HFF-Myc (cell line): ENCODE measurements at regions not wholly inside any gene's neighbourhood (a gene's known extent, or its start where the extent isn't known, plus 50 kb on each side); places are given as distances from the start of the nearest gene placed in this dataset.

Experiments used
- DNase-seq: peaks from one replicate; pipeline ENCODE4 v3.0.0-alpha.2; 2011; ENCODE audit warnings: low read depth; ENCODE audit errors: extremely low read depth
- H3K4me3 ChIP-seq: replicated peaks from 2 replicates; pipeline ENCODE4 v1.5.1; 2011; ENCODE audit warnings: low read depth, mild to moderate bottlenecking, control low read depth, low read length
- CTCF ChIP-seq: IDR thresholded peaks from 2 replicates; pipeline ENCODE4 v1.5.1; 2012; ENCODE audit warnings: mild to moderate bottlenecking, low read depth, low read length, control low read depth; ENCODE audit errors: missing control alignments

- H3K4me3 ChIP-seq: no peak overlapping the region
- no peak for DNase-seq
- no peak for TF ChIP-seq CTCF
Measured at GRCh38 chr3:182388506-182388905, 404.8 kb upstream of the ATP11B start.

- no peak overlapping the region for H3K4me3 ChIP-seq
- no peak for DNase-seq
- no peak for TF ChIP-seq CTCF
Measured at GRCh38 chr3:182389071-182389815, 404.1 kb upstream of the ATP11B start.

GRCh38 chr3:182390421-182390820 lies 402.9 kb upstream of the ATP11B start:
- no peak for TF ChIP-seq CTCF
- DNase-seq: no peak
- no peak overlapping the region for H3K4me3 ChIP-seq

- DNase-seq: no peak
- TF ChIP-seq CTCF: no peak
Measured at GRCh38 chr3:182392182-182392937, 400.9 kb upstream of the ATP11B start.

GRCh38 chr3:182393151-182393550 lies 400.2 kb upstream of the ATP11B start:
- DNase-seq: no peak
- no peak overlapping the region for H3K4me3 ChIP-seq
- TF ChIP-seq CTCF: no peak

More at GRCh38 chr3:182392182-182392937, 400.9 kb upstream of the ATP11B start:
- H3K4me3 ChIP-seq: no peak overlapping the region

GRCh38 chr3:182393830-182394367 lies 399.4 kb upstream of the ATP11B start:
- no peak overlapping the region for H3K4me3 ChIP-seq
- no peak for DNase-seq
- no peak for TF ChIP-seq CTCF
